Adrenal gland (tissue), 5 donors: ENCODE measurements at regions not wholly inside any gene's neighbourhood (a gene's known extent, or its start where the extent isn't known, plus 50 kb on each side); places are given as distances from the start of the nearest gene placed in this dataset.

Experiments
- CTCF ChIP-seq, 6 experiments: fragments of 450-650 bp in 4 of 6; fragments of 200-600 bp in 2 of 6; sonication (generic) in 1 of 6; IDR thresholded peaks; 1 replicate in 5 of 6; 2 replicates in 1 of 6; pipeline versions ENCODE4 v1.5.1 to v1.8.0; 2016 to 2021; ENCODE audit warnings: antibody characterized with exemption in 6 of 6, mild to moderate bottlenecking in 2 of 6, moderate library complexity in 1 of 6
- POLR2A ChIP-seq, 2 donors: fragments of 450-650 bp; IDR thresholded peaks; one replicate each; pipeline ENCODE4 v1.6.1; 2017; ENCODE audit warnings: antibody characterized with exemption in 2 of 2, mild to moderate bottlenecking in 2 of 2, moderate library complexity in 1 of 2
- donor health status: DM: no; HTN: no; CAD: no.

DNA sequence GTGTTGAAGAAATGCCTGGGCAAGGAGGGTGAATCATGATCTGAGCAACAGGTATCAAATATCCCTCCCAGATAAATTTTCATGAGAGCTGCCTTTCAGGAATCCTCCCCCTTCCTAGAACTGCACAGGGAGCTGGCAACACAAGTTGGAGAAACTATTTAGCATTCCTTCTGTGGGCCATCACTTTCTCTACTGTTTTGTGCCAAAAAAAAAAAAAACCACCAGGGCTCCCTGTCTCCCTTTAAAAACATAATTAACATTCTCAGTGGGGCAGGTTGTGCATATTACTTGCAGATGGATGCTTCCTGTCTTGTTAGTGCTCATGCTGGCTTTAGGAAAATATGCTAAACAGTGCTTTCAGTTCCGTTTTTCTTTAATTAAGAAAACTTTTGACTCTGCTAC lies 234.9 kb upstream of the LMCD1 start:
- TF ChIP-seq CTCF (IDR thresholded peaks at IDR 0.05) (no peak), POLR2A (IDR thresholded peaks at IDR 0.05) (no peak)
